H9 (cell line): ENCODE measurements at regions not wholly inside any gene's neighbourhood (a gene's known extent, or its start where the extent isn't known, plus 50 kb on each side); places are given as distances from the start of the nearest gene placed in this dataset.
"Not testable (repeated sequence)": the region's sequence is repeated elsewhere in the genome, so short reads cannot be mapped to it uniquely, and the experiment has no call there.

Source experiments
- DNase-seq: peaks from one replicate; pipeline ENCODE4 v3.0.0-alpha.2; 2017
- H2AFZ ChIP-seq: one replicate; pipeline ENCODE4 v1.6.1; 2013; ENCODE audit warnings: mild to moderate bottlenecking, low read length, control low read depth, moderate library complexity
- H2AK5ac ChIP-seq: 2 replicates; pipeline ENCODE4 v1.6.1; 2013; ENCODE audit warnings: low read length, control low read depth, mixed read lengths; ENCODE audit not compliant: insufficient read length
- H2BK120ac ChIP-seq: one replicate; pipeline ENCODE4 v1.6.1; 2013; ENCODE audit warnings: low read depth, mild to moderate bottlenecking, low read length, control low read depth, inconsistent platforms; ENCODE audit not compliant: poor library complexity, severe bottlenecking
- H2BK12ac ChIP-seq: 2 replicates; pipeline ENCODE4 v1.6.1; 2013; ENCODE audit warnings: low read length, control low read depth, mixed read lengths, low read depth; ENCODE audit not compliant: insufficient read length
- H2BK15ac ChIP-seq: 2 replicates; pipeline ENCODE4 v1.6.1; 2013; ENCODE audit warnings: low read depth, low read length, control low read depth
- H2BK20ac ChIP-seq: one replicate; pipeline ENCODE4 v1.6.1; 2013; ENCODE audit warnings: low read depth, mild to moderate bottlenecking, low read length, control low read depth, inconsistent platforms; ENCODE audit not compliant: poor library complexity, severe bottlenecking
- H2BK5ac ChIP-seq: 2 replicates; pipeline ENCODE4 v1.6.1; 2013; ENCODE audit warnings: low read length, control low read depth, mixed read lengths; ENCODE audit not compliant: insufficient read length
- H3K14ac ChIP-seq: 2 replicates; pipeline ENCODE4 v1.6.1; 2013; ENCODE audit warnings: low read length, control low read depth; ENCODE audit not compliant: insufficient read depth
- H3K18ac ChIP-seq: 2 replicates; pipeline ENCODE4 v1.6.1; 2013; ENCODE audit warnings: low read depth, mild to moderate bottlenecking, mixed read lengths, low read length, control low read depth; ENCODE audit not compliant: insufficient read length
- H3K23ac ChIP-seq: 2 replicates; pipeline ENCODE4 v1.6.1; 2013; ENCODE audit warnings: low read length, control low read depth, mixed read lengths, low read depth; ENCODE audit not compliant: insufficient read length
- H3K23me2 ChIP-seq: 2 replicates; pipeline ENCODE4 v1.6.1; 2013; ENCODE audit warnings: low read depth, mild to moderate bottlenecking, mixed read lengths, low read length, control low read depth; ENCODE audit not compliant: insufficient read length, poor library complexity, severe bottlenecking
- H3K27ac ChIP-seq: 2 replicates; pipeline ENCODE4 v1.5.1; 2013; ENCODE audit warnings: low read length, control low read depth, mixed read lengths, low read depth; ENCODE audit not compliant: insufficient read length
- H3K27me3 ChIP-seq: 2 replicates; pipeline ENCODE4 v1.6.1; 2013; ENCODE audit warnings: low read length, control low read depth, inconsistent platforms; ENCODE audit not compliant: insufficient read depth
- H3K4ac ChIP-seq: 2 replicates; pipeline ENCODE4 v1.6.1; 2013; ENCODE audit warnings: low read depth, mild to moderate bottlenecking, control low read depth, inconsistent platforms, low read length, moderate library complexity
- H3K4me1 ChIP-seq: 2 replicates; pipeline ENCODE4 v1.6.1; 2013; ENCODE audit warnings: low read length, control low read depth, inconsistent platforms; ENCODE audit not compliant: insufficient read depth
- H3K4me2 ChIP-seq: 2 replicates; pipeline ENCODE4 v1.6.1; 2013; ENCODE audit warnings: low read length, control low read depth, mixed read lengths; ENCODE audit not compliant: insufficient read length, insufficient read depth
- H3K56ac ChIP-seq: 2 replicates; pipeline ENCODE4 v1.6.1; 2013; ENCODE audit warnings: low read depth, mild to moderate bottlenecking, mixed read lengths, low read length, control low read depth; ENCODE audit not compliant: insufficient read length
- H3K79me1 ChIP-seq: 2 replicates; pipeline ENCODE4 v1.6.1; 2013; ENCODE audit warnings: low read depth, mild to moderate bottlenecking, moderate library complexity, low read length, control low read depth, inconsistent platforms; ENCODE audit not compliant: insufficient read depth, poor library complexity, severe bottlenecking
- H3K79me2 ChIP-seq: 2 replicates; pipeline ENCODE4 v1.6.1; 2013; ENCODE audit warnings: low read length, control low read depth, inconsistent platforms; ENCODE audit not compliant: insufficient read depth
- H3K9ac ChIP-seq: 2 replicates; pipeline ENCODE4 v1.6.1; 2013; ENCODE audit warnings: low read length, control low read depth, mixed read lengths; ENCODE audit not compliant: insufficient read length; ENCODE audit errors: extremely low read depth
- H3K9me3 ChIP-seq: one replicate; pipeline ENCODE4 v1.6.1; 2013; ENCODE audit warnings: low read depth, low read length, inconsistent platforms; ENCODE audit not compliant: control insufficient read depth
- H3T11ph ChIP-seq: one replicate; pipeline ENCODE4 v1.6.1; 2013; ENCODE audit warnings: mild to moderate bottlenecking, low read length, control low read depth, inconsistent platforms
- H4K20me1 ChIP-seq: one replicate; pipeline ENCODE4 v1.6.1; 2013; ENCODE audit not compliant: control insufficient read depth, insufficient read length, insufficient read depth
- H4K5ac ChIP-seq: 2 replicates; pipeline ENCODE4 v1.6.1; 2013; ENCODE audit warnings: low read depth, mild to moderate bottlenecking, mixed read lengths, low read length, control low read depth; ENCODE audit not compliant: insufficient read length
- H4K8ac ChIP-seq: replicated peaks from 2 replicates; pipeline ENCODE4 v1.6.1; 2013; ENCODE audit warnings: low read length, control low read depth, mixed read lengths, low read depth; ENCODE audit not compliant: insufficient read length
- H4K91ac ChIP-seq: 2 replicates; pipeline ENCODE4 v1.6.1; 2013; ENCODE audit warnings: low read depth, mild to moderate bottlenecking, moderate library complexity, mixed read lengths, low read length, control low read depth; ENCODE audit not compliant: insufficient read length
- H3K27ac Mint-ChIP-seq, 3 experiments: 2 replicates in 2 of 3; 3 replicates in 1 of 3; pipeline ENCODE4 v1.8.0; 2020 to 2021; ENCODE audit warnings: mixed read lengths in 3 of 3, mild to moderate bottlenecking in 1 of 3, moderate library complexity in 1 of 3
- H3K27me3 Mint-ChIP-seq: 2 replicates; pipeline ENCODE4 v1.8.0; 2021; ENCODE audit warnings: low read depth, mild to moderate bottlenecking, moderate library complexity, mixed read lengths
- H3K36me3 Mint-ChIP-seq, 3 experiments: 2 replicates in 2 of 3; 3 replicates in 1 of 3; pipeline ENCODE4 v1.8.0; 2020 to 2021; ENCODE audit warnings: low read depth in 3 of 3, mixed read lengths in 3 of 3; ENCODE audit not compliant: insufficient read depth in 1 of 3
- H3K4me1 Mint-ChIP-seq, 2 experiments: 2 replicates each; pipeline ENCODE4 v1.8.0; 2020; ENCODE audit warnings: mixed read lengths in 2 of 2
- H3K4me3 Mint-ChIP-seq, 2 experiments: 2 replicates in 1 of 2; 3 replicates in 1 of 2; pipeline ENCODE4 v1.8.0; 2020 to 2021; ENCODE audit warnings: mild to moderate bottlenecking in 2 of 2, mixed read lengths in 2 of 2, moderate library complexity in 1 of 2
- H3K9me3 Mint-ChIP-seq, 2 experiments: 2 replicates in 1 of 2; 3 replicates in 1 of 2; pipeline ENCODE4 v1.8.0; 2020; ENCODE audit warnings: mild to moderate bottlenecking in 2 of 2, mixed read lengths in 2 of 2, moderate library complexity in 1 of 2
- CTCF ChIP-seq: fragments of 200-600 bp; sonication (generic); conservative IDR thresholded peaks from 3 replicates; pipeline ENCODE4 v1.8.0; 2021; ENCODE audit warnings: antibody characterized with exemption, mild to moderate bottlenecking
- WGBS: extraction: QIAGEN DNeasy Blood & Tissue Kit; methylation state at CpG from one replicate; pipeline ENCODE4 v1.1.7; 2013; ENCODE audit warnings: missing lambda C conversion rate, low lambda C conversion rate, mixed read lengths; ENCODE audit not compliant: insufficient read length; ENCODE audit errors: extremely low coverage; 5-methylcytosine and 5-hydroxymethylcytosine counted together

GRCh38 chr2:195548198-195548940 is 108.7 kb upstream of the SLC39A10 start:
- no CpG with 5 or more reads among the region's 4 CpGs for WGBS
- no peak for TF ChIP-seq CTCF

DNA sequence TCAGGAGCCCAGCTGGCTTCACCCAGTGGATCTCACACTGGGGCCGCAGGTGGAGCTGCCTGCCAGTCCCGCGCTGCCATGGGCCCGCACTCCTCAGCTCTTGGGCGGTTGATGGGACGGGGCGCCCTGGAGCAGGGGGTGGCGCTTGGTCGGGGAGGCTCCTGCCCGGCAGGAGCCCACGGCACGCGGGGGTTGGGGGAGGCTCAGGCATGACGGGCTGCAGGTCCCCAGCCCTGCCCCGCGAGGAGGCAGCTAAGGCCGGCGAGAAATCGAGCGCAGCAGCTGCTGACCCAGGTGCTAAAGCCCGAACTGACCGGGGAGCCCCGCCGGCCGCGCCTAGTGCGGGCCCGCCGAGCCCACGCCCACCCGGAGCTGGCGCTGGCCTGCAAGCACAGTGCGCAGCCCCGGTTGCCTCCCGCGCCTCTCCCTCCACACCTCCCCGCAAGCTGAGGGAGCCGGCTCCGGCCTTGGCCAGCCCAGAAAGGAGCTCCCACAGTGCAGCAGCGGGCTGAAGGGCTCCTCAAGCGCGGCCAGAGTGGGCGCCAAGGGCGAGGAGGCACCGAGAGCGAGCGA is 109.7 kb upstream of the SLC39A10 start:
- not testable (repeated sequence) for H3T11ph ChIP-seq, H3K4me1 ChIP-seq

More at GRCh38 chr2:195548198-195548940, 108.7 kb upstream of the SLC39A10 start:
- Histone ChIP-seq H2BK15ac (no peak overlapping the region), H4K8ac (no peak overlapping the region), H2BK12ac (no peak overlapping the region), H2BK5ac (no peak overlapping the region), H3K4me2 (no peak overlapping the region), H3K18ac (no peak overlapping the region), H3K27me3 (no peaks in the 10 kb centered on the region), H3K14ac (no peak overlapping the region), H3K4me1 (no peaks in the 10 kb centered on the region), H3K27ac (no peak overlapping the region), H3K23me2 (no peaks in the 10 kb centered on the region), H3K79me2 (no peaks in the 10 kb centered on the region), H3T11ph (no peak overlapping the region), H3K79me1 (no peaks in the 10 kb centered on the region), H4K5ac (no peak overlapping the region), H3K9ac (no peak overlapping the region), H3K23ac (no peak overlapping the region), H4K20me1 (no peaks in the 10 kb centered on the region), H2AK5ac (no peak overlapping the region), H2BK120ac (no peak overlapping the region), H4K91ac (no peak overlapping the region), H3K4ac (no peak overlapping the region), H3K9me3 (no peaks in the 10 kb centered on the region), H2BK20ac (no peak overlapping the region), H2AFZ (no peak overlapping the region), H3K56ac (no peak overlapping the region)
- Mint-ChIP-seq H3K27ac (no peak overlapping the region), H3K27me3 (no peaks in the 10 kb centered on the region; the same call in 1 of the 2 replicates), H3K4me1 (peaks cover 0 to 8% of the 10 kb centered on the region in 2 experiments; a peak in 2 of 4 replicates), H3K9me3 (peaks cover 8 to 9% of the 10 kb centered on the region in 2 experiments; a peak in 4 of 5 replicates), H3K36me3 (peaks cover 3 to 9% (median 5%) of the 10 kb centered on the region in 3 experiments; a peak in 6 of 7 replicates), H3K4me3 (no peak overlapping the region)
- no peak for DNase-seq

More for the DNA sequence above, 109.7 kb upstream of the SLC39A10 start:
- H3K79me1 ChIP-seq, H2BK120ac ChIP-seq, H3K4me2 ChIP-seq, H3K27me3 Mint-ChIP-seq, H2BK12ac ChIP-seq, H3K4ac ChIP-seq, H3K23me2 ChIP-seq, H2BK20ac ChIP-seq, H3K9ac ChIP-seq, H3K9me3 ChIP-seq, H3K56ac ChIP-seq, H3K27ac ChIP-seq, H2AFZ ChIP-seq, H3K23ac ChIP-seq, H4K20me1 ChIP-seq, DNase-seq, H4K8ac ChIP-seq, H4K5ac ChIP-seq, H3K4me3 Mint-ChIP-seq, H2AK5ac ChIP-seq, H3K36me3 Mint-ChIP-seq, H3K18ac ChIP-seq, H3K27ac Mint-ChIP-seq, H3K79me2 ChIP-seq, H4K91ac ChIP-seq, H3K27me3 ChIP-seq, H3K4me1 Mint-ChIP-seq, H3K14ac ChIP-seq, H2BK15ac ChIP-seq, H2BK5ac ChIP-seq, H3K9me3 Mint-ChIP-seq: not testable (repeated sequence)
- no CpG with 5 or more reads among the region's 47 CpGs for WGBS
